GM19239 (cell line): ENCODE measurements at regions not wholly inside any gene's neighbourhood (a gene's known extent, or its start where the extent isn't known, plus 50 kb on each side); places are given as distances from the start of the nearest gene placed in this dataset.

Experiments used
- DNase-seq: peaks from one replicate; pipeline ENCODE4 v3.0.0; 2011; ENCODE audit warnings: low spot score; ENCODE audit not compliant: insufficient read length
- FAIRE-seq: peaks from 2 replicates; lab custom pipeline; 2011; peaks lifted over from hg19 to GRCh38; lab: Jason Lieb, UNC

DNA sequence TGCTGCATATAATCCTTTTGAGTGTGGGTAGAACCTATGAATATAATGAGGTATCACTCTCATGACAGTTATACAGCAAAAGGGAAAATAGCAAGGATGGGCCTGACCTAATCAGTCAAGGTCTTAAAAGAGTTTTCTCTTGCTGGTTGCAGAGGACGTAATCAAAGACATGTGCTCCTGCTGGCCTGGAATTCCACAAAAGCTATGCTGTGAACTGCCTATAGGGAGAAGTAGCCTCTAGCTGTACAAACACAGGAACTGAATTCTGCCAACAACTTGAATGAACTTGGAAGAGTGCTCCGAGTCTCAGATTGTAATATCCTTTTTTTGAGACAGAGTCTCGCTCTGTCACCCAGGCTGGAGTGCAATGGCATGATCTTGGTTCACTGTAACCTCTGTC is 195.6 kb downstream of the PLK2 start:
- DNase-seq (no peak), FAIRE-seq (no peak)

DNA sequence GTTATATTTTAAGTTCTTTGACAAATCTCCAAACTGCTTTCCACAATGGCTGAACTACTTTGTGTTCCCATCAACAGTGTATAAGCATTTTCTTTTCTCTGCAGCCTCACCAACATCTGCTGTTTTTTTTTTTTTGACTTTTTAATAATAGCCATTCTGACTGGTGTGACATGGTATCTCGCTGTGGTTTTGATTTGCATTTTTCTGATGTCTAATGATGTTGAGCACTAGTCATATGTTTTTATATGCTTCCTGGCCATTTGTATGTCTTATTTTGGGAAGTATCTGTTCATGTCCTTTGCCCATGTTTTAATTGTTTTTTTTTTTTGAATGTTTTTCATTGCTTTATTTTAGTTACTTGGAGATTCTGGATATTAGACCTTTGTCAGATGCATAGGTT is 196.6 kb downstream of the PLK2 start:
- no peak for FAIRE-seq
- DNase-seq, result no peak

DNA sequence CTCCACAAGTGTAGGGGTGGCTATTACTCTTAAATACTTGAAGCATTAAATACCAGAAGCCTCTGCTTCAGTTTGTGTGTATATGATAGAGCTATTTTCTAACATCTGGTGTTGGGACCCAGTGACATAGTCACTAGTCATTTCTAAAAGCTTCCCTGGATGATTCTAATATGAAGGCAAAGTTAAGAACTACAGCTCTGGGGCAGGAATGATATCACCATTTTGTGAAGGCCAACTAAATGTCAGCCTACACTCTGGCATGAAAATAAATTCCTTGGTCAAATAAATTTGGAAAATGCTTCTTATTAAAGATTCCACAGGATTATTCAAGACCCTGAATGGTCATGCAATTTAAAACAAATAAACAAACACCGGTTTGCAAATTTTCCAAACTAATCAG is 197.7 kb downstream of the PLK2 start:
- FAIRE-seq (no peak), DNase-seq (no peak)

DNA sequence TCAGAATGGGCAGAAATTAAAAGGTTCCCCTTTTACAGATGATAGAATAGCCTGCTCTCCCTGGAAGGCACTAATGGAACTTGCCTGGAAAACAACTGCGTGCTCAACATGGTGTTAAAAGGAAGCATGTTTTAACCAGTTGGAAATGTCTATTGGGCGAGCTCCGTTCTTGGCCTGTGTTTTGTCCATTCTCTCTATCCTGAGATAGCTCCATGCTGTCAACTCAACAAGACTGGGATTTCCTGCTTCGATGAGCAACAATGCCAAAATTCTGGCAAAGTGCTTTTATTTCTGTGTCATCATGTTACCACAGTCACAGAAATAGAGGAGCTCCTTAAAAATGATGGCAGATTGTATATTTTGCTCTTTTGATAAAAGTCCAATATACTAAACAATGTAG is 198.3 kb downstream of the PLK2 start:
- DNase-seq (no peak), FAIRE-seq (no peak)

DNA sequence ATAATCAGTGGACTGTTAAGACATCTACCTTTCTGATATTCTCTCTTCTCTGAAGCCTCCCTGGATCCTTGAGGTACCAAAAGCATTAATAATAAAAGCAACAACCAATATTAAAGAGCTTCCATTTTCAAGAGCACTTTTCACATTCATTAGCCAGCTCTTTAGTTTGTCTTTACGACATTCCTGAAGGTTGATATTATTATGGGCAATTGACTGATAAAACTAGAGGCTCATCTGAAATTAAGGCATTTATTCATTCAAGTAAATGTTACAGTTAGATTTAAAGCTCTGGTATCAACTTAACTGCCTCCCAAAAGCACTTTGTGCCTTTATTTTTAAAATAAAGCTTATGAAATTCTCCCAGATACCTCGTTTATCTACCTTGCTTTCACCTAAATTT is 199.6 kb downstream of the PLK2 start:
- FAIRE-seq, result no peak
- no peak for DNase-seq

DNA sequence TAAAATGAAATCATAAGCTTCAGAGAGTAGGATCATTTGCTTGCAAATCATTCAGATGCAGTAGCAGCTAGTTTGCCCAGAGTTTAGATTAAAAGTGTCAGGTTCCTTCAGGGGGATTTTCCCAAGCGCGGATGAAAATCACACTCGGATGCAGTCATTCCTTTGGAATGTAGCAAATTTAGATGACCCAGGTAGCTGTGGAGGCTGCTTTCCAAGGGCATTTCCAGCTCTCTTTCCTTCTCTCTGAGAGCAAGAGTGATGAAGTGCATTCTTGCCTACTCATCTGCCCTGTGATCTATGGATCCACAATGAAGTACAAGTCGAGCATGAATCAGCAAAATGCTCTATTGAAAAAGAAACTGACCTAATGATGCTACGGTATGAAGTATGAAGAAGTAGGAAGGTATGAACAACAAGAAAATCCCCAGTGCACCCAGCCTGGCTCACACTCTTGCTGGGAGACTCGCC is 200.2 kb downstream of the PLK2 start:
- DNase-seq (no peak), FAIRE-seq (no peak)

DNA sequence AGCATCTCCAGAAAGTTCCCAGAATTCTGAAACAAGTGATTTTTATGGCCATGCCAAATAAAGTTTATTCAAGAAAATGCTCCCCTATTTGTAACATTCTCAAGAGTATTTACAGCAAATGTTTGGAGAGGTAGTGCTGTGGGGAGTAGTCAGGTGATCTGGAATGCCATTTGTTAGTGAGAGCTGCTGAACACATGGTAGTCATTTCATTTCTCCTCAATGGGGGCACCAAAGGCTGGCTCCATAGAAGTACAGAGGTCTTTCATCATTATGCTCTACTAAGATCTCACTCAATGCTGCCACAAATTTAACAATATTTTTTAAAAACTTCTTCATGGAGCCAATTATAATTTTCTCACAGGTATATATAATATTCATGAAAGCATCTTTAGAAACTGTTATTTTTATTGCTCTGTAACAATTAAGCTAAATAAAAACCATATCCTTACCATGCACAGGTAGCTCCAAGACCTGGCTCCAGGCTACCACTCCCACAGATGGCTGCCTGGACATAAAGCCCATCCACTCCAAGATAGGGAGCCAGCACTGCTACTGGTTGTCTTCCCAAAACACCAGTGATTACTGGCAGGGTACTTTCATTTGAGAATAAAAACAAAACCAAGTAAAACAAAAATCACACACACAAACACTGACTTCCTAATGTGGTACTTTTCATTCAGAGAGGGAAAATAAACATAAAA is 200.8 kb downstream of the PLK2 start:
- DNase-seq, result no peak
- FAIRE-seq, result no peak

DNA sequence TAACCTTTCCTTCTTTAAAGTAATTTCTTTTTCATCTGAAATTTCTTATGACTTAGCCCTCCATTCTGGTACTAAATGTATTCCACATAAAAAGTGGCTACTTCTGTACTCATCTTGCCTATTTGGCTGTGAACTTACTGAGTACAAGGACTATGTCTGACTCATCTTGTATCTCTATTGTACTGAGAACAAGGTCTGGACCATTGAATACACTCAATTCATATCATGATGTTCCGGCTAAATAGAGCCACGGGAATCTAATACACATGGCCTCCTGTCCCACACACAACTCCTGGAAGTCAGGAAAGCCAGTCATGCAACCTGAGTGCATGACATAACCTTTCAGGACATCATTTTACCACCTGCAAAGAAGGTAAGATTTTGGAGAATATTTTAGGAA is 203.9 kb downstream of the PLK2 start:
- FAIRE-seq (no peak), DNase-seq (no peak)

DNA sequence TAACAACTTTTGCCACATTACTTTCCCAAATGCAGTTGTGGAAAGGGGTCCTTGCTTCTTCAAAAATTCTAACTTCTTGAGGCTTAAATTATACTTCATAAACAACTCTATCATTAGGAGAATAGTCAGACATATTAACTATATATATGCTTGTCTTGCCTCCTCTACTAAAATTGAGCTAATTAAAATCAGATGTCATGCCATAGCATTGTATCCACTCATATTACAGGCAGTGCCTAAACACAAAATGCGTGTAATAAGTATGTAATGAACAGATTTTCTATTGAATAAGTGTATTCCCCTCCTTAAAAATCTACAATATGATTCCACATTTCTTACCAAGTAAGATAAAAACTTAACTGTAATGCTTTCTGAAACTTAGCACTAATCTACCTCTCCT is 204.5 kb downstream of the PLK2 start:
- FAIRE-seq (no peak), DNase-seq (no peak)

DNA sequence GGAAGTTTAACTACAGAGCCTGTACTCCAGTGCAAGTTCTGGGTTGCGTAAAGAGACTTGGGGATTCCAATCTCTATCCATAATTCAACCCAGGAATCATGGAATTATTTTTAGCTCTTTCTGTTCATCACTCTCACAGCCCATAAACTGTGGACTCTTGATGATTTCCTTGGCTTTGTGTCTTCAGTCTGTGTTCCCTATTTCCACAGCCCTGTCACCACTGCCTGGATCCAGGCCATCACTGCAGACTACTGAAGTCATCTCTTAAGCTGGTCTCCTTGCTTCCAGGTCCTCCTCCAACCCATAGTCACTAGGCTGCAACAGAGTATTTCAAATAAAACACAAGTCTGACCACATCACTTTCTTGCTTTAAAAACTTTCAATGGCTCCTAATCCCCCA is 211.7 kb downstream of the PLK2 start:
- no peak for FAIRE-seq
- no peak for DNase-seq

DNA sequence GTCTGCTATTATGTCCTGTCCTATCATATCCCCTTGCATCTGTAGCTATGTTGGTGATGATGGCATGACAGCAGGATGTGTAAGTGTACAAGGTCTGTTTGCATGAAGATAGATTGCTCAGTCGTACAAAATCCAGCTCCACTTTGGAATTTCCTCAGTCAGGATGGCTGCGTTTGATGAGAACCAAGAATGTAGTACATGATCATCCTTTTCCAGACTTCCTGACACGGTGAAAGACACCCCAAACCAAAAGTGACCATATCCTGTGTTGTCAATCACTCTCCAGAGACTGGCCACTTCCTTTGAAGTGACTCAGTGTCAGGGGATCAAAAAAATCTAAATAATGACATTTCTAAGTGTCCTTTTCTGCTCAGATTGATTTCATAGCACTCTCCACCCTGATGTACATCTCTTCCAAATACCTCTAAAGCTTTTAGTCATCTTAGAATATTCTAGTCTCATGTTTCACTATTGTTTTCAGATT is 213.4 kb downstream of the PLK2 start:
- DNase-seq, result no peak
- FAIRE-seq, result no peak

DNA sequence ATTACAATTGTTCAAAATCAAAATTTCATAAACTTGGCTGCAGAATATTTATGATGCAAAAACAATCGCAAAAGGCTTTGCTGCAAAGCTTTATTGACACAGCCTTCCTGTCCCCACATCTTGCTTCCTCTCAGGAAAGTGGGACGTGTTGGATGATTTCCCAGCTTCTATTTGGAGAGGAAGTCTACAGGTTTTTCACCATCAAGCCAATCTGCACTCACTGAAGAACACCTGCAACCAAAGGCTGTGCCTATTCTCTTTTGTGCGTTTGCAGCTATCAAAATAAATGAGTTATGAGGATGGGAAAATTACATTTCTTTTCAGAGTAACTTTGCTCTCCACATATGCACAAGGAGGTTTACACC is 214.4 kb downstream of the PLK2 start:
- no peak for DNase-seq
- no peak for FAIRE-seq

DNA sequence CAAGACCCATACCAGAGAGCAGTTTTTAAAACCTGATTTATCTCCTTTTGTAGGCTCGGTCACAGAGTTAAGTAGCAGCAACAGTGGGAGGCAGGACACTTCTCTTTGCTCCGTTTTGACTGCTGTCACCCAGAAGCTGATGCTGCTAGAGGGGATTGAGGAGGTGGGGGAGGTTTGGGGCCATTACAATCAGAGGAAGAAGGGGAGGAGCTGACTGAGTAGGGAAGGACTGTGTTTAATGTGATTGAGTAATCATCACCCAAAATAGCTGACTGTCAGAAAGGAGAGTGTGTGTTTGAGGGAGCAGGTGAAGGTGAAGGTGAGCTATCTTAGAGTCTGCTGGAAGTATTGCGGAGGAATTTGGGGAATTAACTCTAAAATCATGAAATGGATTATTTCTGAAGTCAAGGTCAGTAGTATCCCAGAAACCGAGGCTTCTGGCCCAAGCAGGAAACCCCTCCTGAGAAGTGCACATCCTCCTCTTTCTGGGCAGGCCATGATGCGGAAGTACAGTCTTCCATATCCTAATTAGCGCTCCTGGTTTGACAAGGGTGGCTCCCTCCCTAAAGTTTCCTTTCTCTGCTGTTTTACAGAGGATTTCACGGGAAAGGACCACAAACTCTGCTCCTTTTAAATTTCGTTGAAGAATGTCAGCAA is 214.9 kb downstream of the PLK2 start:
- no peak for FAIRE-seq
- no peak for DNase-seq

DNA sequence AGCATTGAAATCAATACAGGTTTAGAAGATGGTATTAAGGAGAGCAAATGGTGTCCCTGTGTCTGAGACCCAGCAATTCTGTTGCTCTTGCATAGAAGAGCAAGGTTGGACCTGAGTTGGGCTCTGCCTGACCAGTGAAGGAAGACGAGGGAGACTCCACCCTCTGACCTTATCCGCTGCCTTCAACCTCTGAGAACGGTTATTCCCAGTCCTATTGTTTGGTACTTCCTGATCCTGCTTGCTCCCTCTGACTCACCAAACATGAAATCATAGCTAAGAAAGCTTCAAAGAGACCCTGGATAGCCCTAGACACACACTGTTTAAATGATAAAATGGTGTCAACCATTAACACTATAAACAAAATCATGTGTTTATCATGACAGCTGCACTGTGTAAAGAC is 218.5 kb downstream of the PLK2 start:
- FAIRE-seq (no peak), DNase-seq (no peak)

DNA sequence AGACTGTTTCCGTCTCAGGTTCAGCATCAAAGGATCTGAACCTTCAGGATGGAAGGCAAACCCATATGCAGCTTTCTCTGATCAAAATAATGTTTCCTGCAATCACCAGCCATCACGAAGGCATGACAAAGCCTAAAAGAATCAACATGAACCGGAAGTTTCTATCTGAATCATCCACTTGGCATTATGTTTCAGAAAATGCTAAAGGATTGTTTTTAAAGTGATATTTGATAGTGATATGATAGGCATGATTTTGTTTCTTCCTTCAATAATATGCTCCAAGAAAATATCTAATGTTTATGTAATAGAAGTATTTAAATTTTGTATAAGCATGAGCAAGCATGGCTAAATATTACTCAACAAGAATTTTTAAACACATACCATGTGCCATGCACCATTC is 219.6 kb downstream of the PLK2 start:
- FAIRE-seq, result no peak
- no peak for DNase-seq

DNA sequence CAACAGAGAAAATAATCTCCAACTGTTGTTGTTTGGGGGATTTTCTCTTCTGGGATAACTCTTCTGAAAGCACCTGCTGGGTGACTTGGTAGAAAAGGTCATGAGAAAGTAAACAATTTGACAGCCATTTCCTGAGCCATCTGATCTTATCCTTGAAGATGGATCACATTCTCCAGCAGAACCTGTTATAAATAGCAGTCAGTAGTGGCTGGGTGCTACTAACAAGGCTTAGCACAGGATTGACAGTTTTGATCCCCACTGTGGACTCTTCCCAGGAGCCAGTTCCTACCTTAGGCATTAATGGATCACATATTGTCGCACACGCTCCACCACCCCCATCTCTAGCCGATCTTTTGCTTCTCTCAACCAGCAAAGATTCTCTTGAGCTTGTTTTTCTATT is 220.2 kb downstream of the PLK2 start:
- DNase-seq (no peak), FAIRE-seq (no peak)

DNA sequence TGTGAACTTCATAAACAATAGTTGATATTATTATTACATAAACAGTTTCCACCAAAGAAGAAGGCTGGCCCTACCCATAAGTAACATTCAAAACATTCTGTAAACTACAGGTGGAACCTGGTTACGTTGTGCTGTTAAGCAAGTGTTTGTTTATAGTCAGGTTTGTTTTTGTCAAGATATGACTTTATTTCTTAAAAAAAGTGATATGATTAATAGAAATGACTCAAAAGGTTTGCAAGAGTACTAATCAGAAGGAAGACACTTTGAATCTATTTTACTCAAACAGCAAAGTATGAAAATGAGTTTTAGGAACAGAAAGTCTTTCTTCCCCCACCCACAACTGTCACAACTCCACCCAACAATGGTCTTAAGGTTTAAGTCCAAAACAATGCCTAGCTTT is 220.8 kb downstream of the PLK2 start:
- no peak for FAIRE-seq

DNA sequence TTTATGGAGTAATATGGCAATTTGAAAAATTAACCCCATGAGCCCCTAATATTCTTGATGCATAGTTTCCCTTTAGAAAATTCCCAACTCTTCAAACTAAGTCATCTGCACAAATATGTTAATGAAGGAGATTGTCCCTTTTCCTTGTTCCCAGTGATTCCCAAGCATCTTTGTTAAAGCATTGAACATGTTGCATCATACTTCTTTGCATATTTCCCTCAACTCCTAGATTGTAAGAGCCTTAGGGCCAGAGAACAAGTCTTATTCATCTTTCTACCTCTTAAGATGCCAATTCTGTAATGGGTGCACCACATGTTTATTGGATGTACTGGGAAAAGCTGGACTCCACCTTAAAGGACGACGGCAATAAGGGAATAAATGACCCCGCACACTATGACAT is 223.4 kb downstream of the PLK2 start:
- DNase-seq (no peak), FAIRE-seq (no peak)

More for the DNA sequence above, 220.8 kb downstream of the PLK2 start:
- DNase-seq, result no peak

DNA sequence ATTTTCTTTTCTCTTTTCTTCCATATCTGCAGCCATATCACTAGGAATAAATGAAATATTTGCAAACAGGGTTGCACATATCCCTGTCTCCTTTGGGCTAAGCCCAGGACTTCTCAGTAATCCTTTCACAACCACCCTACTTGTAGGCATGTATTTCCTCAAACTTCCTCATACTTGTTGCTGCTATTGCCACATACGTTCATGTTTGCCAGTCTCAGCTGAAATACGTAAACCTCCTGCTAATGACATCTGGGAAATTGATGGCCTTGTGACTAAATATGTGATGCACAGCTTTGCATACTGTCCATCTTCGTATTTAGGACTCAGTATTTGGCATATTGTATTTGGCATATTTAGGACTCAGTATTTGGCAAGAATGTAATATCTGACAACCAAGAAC is 224.6 kb downstream of the PLK2 start:
- no peak for DNase-seq

DNA sequence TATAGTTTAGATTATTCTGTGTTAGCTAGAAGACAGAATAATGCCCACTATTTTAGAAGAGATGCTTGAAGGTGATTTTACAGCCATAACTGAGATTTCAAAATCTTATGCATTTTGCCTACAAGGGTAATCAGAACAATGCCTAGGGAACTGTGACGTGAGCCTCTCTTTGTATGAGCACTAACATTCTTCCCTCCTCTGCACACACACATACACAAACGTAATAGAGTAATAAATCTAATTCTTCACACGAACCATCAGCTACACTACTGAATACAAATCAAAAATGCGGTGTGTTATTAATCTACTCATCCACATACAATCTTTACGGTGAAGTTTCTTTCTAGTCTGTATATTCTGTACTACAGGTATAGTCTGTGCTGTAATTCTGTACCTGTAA is 227.8 kb downstream of the PLK2 start:
- DNase-seq (no peak), FAIRE-seq (no peak)

More for the DNA sequence above, 224.6 kb downstream of the PLK2 start:
- FAIRE-seq, result no peak

DNA sequence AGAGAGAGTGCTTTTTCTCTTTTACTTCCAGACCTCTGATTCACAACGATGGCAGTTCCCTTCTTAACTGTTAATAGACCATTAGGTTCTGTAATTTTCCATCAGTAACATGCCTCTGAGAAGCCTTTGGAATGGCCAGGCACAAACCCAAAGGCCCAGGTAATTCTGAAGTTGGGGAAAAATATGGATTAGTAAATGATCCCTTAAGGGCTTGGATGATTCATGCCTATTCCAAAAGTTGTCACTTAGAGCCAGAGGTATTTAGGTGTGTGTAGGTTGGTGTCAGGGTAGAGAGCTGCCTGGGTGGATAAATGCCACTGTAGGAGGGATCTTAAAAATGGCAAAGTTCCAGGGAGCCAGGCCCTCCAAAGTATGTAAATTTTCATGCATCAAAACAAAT is 228.8 kb downstream of the PLK2 start:
- FAIRE-seq (no peak), DNase-seq (no peak)

DNA sequence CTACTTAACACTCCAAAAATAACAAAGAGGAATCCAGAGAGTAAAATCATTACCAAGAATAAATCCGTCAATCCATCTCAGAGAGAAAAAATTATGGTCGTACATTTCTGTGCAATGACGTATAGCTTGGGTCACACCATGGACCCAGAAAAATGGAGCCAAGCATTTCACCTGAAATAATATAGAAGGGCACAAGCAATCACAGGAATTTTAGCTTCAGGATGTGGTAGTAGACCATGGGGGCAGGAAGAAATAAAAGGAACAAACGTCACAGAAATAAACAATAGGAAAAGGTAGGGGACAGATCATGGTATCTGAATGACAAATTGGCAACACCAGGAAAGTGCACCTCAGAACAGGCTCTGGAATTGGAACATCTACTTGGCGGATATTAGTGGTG is 231.0 kb downstream of the PLK2 start:
- no peak for FAIRE-seq
- DNase-seq, result no peak
